HT-29 (cell line): ENCODE measurements at regions not wholly inside any gene's neighbourhood (a gene's known extent, or its start where the extent isn't known, plus 50 kb on each side); places are given as distances from the start of the nearest gene placed in this dataset.
A peak's percentile ranks its signal among the peaks of the same experiment; 100 is the strongest.
"Not testable (repeated sequence)": the region's sequence is repeated elsewhere in the genome, so short reads cannot be mapped to it uniquely, and the experiment has no call there.

Experiments used
- DNase-seq: peaks from one replicate; pipeline ENCODE4 v3.0.0-alpha.2; 2015; ENCODE audit warnings: low spot score

DNA sequence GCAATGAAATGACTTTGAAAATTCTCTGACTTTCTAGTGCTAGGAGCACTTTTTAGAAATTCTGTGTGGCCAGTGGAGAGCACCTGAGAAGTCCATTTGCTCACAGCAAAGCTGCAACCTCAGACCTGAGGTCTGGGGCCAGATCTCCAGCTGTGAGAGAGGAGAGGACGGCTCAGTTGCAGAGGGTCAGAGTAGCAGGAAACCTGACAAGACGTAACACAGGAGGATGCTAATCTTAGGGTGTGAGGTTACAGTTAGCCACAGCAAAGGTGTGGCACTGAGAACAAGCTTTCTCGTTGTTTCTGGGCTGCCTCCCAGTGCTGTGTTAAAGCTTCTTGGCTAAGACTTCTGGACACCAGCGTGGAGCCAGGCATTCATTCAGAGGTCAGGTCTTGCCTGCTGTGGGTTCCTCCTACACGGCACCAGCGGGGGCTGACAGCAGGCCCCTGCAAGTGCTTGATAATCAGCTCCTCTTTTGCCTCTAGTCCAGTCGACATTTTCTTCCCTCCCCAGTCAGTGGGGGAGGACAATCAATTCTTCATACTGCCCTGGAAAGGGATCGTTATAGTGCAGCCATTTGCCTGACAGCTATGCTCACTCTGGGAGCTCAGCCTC, 435.4 kb upstream of the DPP6 start:
- DNase-seq = no peak

DNA sequence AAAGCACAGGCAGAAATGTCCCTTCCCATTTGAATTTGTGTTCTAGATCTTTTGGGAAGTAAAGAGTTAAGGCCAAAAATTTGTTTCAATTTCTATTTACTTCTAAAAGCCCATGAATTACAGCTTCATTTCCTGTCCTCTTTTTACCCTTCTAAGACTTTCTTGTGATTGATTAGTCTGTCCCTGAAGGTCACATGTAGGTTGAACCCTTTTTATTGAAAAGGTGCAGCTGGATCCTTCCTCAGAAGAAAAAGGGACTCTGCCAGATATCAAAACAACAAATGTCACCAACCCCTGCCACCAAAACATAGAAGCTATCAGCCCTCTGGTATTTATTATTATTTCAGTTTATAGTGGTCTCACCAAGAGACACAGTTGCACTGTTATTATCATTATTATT, 424.9 kb upstream of the DPP6 start:
- no peak for DNase-seq

DNA sequence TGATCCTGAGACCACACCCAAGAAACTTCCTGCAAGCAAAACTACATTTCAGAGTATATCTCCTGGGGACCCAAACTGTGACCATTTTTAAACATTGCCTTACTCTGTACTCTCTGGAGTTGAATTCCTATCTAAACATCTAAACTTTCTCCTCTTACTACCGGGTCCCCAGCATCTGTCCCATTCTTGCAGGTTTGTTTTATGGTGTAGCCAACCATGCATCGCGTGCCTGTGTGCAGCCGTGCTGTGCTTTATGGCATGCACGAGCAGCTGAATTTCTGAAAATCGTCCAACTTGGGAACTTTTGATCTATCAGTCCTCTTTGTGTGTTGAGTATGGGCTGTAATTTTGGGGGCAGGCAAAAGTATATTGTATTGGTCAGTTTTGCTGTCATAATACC, 423.8 kb upstream of the DPP6 start:
- no peak for DNase-seq

DNA sequence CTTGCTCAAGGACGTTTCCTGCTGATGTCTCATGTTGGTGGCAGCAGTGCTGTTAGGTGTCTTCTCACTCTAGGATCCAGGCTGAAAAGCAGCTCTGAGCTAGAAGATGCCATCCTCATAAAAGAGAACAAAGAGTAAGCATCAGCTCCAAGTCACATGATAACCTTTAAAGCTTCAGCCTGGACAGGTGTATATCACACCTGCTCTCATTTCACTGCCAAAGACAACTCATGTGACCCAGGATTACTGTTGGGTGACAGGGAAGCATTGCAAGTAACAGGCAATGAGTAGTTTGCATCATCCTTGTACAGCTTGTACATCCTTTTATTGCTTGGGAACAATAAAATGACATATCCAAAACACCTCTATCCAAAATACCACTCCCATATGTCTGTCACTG, 423.4 kb upstream of the DPP6 start:
- DNase-seq = no peak

DNA sequence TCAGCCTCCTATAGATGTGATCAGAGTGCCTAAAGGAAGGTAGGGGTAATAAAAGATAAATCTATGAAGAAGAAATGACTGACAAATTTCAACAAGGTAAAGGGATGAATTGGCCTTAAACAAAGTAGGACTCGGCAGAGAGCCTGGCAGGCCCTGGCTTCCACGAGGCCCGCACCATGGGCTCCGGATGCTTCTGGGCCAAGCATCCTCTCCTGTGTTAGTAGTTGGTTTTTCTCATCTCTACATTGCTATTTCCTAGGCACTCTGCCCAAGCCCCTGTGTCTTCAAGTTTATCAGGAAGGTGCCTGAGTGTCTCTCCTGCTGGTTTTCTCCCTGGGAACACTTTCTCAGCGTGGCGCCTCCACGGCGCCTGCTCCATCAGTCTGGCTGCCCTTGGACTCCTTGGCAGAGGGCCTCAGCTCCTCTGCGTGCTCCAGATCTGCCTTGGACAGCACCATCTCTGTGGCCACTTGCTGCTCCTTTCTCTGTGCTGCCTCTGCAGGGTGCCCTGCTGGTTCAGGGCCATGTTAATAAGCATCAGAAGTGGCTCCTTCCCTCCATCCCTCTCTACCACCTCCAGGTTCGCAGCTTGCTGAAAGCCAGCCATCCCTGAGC, 413.3 kb upstream of the DPP6 start:
- no peak for DNase-seq

DNA sequence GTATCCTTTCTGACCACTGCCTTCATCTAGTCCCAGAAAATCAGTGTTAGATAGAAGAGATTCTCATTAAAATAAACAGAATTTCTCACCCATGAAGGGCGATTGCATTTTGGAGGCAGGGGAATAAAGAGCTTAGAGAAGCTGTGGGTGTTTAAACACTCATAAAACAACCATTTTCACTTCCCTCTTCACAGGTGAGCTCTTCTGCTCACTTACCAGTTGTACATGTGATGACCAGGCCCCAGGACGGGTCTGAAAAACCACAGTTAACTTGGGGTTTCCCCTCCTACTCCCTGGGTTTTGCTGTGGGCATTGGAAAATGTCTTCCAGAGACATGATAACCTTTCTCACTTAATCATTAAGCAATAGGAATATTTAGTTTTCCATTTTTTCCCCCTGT, 411.6 kb upstream of the DPP6 start:
- no peak for DNase-seq

DNA sequence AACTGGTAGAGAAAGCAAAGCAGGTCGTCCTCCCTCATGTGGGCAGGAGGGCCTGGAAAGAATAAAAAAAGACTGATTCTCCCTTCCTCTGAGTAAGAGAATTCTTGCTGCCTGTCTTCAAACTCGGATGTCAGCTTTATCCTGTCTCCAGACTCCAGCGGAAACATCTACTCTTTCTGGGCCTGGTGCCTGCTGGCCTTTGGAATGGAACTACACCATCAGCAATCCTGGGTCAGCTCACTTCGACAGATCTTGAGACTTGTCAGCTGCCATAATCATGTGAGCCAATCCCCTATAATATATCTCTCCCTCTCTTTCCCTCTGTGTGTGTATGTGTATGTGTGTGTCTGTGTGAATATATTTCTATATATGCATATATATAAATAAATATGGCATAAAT, 411.0 kb upstream of the DPP6 start:
- no peak for DNase-seq

DNA sequence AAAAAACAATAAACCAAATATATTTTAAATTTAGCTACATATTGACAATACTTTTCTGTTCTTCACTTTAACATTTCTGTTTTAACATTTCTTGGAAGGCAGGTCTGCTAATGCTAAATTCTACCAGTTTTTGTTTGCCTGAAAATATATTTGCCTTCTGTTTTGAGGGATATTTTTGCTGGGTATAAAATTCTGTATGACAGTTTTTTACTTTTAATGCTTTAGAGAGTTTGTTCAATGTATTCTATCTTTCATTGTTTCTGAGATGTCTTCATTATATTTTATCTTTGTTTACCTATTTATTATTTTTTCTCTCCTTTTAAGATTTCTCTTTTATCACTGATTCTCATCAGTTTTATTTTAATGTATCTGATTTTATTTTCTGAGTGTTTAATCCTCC, 409.2 kb upstream of the DPP6 start:
- no peak for DNase-seq

DNA sequence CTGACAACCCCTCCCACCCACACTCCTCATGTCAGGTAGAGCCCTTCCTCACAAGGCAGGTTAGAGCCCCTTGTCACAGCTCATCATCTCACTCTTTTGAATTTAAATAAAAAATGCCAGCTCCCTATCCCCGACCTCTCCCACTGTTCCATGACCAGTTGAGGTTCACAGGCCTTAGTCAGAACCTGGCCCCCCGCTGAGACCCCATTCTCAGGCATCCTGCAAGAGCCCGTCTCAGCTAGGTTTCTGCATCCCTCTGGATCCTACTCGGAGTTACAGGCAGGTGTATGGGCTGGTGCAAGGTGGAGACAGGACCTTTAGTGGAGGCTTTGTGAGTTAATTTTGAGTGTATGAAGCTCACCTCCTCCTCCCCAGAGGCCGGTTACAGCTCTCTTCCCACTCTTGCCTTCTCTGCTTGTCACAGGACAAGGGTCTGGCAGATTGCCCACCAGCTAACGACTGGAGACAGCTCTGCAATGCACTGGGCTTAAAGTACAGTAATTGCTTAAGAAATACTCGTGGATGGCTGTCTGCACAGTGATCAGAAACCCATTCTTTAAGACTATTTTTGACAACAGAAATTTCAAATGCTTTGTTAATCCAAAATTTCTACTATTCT, 394.9 kb upstream of the DPP6 start:
- DNase-seq = no peak

DNA sequence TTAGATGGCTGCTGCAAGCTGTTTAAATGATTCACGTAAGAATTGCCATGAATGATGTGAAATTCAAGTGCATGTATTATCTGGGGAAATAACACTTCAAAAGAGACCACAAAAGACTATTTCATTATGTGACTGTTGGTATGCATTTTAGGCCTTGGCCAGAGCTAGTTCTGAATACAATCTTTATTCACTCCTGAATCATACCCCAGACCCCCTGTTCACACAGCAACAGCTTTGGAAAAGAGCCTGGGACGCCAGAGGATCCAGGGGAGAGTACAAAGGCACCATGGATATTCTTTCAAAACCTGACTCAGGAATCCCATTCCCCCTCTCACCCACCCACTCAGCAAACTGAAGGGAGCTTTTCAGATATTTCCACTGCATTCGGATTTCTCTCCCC, 377.1 kb upstream of the DPP6 start:
- DNase-seq = no peak

DNA sequence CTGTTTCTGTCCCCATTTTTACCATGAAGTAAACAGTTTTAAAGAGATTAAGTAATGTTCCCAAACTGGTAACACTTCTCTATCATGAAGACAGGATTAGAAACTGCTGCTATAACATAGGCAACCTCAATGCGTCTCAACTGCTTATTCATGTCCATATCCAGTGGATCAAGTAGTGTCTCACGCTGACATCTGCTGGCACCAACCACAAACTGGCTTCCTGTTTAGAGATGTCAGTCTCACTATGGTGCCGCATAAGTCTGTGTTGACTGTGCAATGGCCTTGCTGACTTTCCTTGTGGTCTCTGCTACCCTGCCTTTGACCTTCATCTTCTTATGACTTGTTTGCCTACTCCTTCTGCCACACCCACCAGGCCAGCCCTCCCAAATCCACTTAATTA, 369.6 kb upstream of the DPP6 start:
- peak; percentile 12 for DNase-seq

DNA sequence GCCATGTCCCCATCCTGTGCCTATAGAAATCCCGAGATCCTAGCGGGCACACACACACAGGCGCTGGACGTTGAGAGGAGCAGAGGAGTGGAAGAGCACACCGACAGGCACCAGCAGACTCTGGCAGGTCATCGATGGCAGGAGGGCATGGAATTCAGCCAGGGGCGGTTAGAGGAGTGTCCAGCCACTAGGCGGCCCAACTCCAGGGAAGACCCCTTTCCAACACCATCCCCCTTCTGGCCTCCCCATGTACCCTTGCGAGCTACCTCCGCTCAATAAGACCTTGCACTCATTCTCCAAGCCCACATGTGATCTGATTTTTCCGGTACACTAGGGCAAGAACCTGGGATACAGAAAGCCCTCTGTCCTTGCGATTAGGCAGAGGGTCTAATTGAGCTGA, 356.0 kb upstream of the DPP6 start:
- no peak for DNase-seq

DNA sequence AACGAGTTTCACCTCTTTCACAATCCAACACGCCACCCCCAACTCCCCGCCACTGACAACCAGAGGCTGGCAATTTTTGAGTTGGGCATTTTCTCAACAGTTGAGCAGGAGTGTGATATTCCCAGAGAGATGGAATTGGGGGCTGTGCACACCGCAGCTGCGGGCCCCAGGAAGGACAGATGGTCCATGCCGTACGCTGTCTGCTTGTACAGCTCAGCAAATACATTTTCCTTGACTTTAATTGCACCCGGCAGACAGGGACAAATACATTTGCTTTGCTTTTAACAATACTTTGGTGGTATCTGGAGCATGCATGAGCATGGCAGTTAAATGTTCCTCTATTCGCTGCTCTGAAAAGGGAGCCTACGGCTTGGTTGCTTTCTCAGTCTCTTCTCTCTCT, 354.2 kb upstream of the DPP6 start:
- DNase-seq = no peak

DNA sequence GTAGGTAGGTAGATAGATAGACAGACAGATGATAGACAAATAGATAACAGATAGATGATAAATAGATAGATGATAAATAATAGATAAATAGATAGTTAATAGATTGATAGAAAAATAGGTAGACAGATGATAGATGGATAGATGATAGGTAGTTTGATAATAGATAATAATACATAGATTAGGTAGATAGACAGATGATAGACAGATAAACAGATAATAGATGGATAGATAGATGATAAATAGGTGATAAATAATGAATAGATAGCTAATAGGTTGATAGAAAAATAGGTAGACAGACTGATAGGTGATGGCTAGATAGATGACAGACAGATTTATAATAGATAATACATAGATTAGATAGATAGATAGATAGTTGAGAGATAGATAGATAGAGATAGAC, 350.5 kb upstream of the DPP6 start:
- no peak for DNase-seq

DNA sequence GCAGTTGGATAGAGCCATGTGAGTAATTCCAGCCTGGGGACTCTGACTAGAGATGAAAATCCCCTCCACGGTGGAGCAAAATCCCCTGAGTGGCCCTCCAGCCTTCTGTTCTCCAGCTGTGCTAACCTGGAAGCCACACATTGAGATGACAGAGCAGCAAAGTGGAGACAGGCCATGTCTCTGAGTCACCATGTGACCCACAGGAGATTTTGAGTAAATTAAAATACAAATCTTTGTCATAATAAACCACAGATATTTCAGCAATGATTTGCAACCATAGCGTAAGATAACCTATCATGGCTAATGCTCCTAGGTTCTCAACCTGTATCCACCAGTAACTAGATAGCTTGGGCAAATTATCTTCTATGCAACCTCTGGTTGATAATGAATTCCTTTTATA, 328.3 kb upstream of the DPP6 start:
- not testable (repeated sequence) for DNase-seq

DNA sequence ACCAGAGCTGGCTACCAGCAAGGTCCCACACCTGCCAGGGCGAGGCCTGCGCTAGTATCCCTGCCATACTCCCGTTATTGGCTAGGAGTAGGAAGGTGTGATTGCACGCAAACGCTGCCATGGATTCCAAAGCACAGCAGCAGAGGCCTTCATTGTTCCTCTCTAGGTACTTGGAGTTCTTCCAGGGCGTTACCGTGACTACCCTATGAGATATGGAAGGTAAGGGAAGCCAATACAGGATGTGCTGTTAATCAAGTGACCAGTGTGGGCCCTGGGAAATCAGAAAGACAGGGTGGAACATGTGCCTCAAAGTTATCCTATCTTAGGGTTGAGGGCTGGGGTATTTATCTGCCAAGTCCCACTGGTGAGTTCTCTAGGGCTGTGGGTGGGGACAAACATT, 320.7 kb upstream of the DPP6 start:
- not testable (repeated sequence) for DNase-seq

DNA sequence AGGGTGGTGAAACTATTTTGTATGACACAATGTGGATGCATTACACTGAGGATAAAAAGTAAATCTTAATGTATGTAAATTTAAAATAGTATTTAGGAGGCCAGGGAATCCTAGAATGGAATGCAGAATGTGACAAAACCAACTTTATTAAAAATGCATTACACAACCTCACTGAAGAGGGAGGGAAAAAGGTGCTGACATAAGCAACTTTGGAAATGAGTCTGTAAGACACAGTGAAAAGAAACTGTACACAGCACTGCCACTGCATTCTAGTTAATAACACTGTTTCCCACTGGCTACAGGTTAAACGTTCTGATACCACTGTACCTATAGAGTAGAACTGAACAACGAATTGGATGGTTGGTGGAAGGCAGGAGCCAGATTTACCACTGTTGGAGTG, 308.8 kb upstream of the DPP6 start:
- not testable (repeated sequence) for DNase-seq

DNA sequence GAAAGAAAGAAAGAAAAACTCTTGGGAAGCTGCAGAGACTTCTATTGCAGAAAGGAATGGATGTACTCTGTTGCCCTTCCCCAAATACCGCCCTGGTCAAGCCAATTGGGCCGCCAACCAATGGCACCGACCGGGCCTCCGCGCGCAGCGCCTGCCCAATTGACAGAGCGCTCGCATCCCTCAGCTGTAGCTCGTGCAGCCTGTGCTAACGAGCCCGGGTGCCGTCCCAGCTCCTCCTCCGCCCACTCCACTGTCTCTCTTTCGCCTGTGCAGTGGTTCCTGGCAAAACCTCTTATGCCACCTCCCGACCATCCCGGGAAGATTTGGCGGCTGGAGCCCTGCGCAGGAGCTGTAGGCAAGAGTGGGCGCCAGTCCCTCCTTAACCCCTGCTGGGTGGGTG, 304.2 kb upstream of the DPP6 start:
- DNase-seq = not testable (repeated sequence)

DNA sequence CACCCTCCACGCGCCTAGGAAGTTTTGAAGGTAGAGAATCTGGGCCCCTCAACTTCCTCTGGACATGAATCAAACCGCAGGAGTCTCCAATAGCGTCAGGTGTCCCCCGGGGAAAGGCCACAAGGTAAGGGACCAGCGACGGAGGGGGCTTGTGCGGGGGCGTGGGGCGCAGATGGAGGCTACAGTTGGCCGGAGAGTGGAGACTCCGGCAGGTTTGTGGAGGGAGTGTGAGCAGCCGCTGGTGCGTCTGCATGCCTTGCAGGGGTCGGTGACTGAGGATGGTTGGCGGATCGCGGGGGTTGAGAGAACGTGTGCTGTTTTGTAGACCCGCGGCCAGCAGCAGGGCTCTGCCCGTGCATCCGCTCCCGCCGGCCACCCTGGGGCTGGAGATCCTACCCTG, 303.3 kb upstream of the DPP6 start:
- DNase-seq = not testable (repeated sequence)

DNA sequence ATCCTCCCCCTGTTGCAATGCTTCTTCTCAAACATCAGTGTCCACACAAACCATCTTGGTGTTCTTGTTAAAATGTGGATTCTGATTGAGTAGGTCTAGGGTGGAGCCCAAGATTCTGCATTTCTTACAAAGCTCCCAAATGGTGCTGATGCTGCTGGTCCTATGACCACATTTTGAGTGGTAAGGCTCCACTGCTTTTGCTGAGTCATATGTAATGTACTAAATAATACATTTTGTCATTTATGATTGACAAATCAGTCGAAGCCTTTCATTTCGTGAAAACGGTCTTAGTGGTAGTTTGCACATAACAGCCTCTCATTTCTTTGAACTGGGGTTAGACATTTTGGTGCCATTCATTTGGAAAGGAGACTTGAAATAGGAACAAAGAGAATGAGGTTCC, 286.3 kb upstream of the DPP6 start:
- DNase-seq = not testable (repeated sequence)

DNA sequence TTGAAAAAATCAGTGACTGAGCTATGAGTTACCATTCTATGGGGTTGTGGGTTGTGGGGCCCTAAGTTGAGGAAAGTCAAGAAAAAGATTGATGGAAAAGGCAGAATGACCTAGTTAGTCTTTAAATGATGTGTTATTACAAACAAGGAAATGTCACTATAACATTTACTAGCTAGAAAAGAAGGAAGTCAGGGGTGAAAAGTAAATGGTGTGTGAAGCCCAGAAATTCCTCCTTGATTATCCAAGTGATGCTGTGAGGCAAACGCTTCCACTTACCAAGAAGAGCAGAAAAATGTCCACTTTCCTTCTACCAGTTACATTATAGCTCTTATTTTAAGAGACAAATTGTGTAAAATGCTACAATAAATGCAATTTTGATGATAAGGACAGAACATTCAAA, 285.3 kb upstream of the DPP6 start:
- not testable (repeated sequence) for DNase-seq

DNA sequence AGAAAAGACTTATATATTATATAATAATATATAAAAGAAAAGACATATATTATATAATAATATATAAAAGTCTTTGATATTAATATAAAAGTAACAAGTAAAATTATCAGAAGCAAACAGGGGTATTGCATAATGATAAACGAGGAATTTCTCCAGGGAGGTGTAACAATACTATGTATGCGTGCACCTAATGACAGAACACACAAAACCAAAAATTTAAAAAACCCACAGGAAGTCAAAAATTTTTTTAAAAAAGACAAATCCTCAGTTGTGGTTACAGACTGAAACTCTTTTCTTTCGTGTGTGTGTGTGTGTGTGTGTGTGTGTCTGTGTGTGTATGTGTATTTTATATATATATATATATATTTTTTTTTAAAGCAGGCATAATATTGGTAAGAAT, 279.2 kb upstream of the DPP6 start:
- no peak for DNase-seq

DNA sequence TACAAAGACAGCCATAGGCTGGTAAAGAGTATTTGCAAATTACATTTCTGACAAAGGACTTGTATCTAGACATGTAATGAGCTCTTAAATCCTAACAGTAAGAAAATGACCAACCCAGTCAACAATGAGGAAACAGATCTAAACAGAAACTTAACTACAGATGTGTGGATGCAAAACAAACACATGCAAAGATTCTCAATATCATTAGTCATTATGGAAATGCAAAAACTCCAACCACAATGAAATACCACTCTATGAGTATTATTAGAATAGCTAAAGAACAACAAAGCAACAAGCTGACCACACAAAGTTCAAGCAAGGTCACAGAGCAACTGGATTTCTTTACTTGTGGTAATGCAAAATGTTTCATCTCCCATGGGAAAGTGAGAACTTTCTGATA, 275.3 kb upstream of the DPP6 start:
- DNase-seq = not testable (repeated sequence)

DNA sequence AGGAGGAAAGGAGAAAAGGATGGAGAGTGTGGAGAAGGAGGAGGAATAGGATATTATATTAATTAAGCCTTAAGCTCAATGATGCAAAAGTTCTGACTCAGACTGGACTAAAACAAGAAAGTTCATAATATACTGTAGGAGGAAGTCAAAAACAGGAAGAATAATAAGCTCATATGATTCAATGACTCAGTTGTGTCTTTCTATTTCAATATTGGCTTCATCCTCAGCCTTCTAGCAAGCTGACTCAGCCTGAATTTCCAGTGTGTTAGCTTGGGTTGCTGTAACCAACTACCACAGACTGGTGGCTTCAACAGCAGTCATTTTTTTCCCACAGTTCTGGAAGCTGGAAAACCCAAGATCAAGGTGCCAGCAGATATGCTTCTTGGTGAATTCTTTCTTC, 254.8 kb upstream of the DPP6 start:
- not testable (repeated sequence) for DNase-seq
